Muscle of leg (tissue), 3 donors: ENCODE measurements at regions not wholly inside any gene's neighbourhood (a gene's known extent, or its start where the extent isn't known, plus 50 kb on each side); places are given as distances from the start of the nearest gene placed in this dataset.
A peak's percentile ranks its signal among the peaks of the same experiment; 100 is the strongest.
"Not testable (repeated sequence)": the region's sequence is repeated elsewhere in the genome, so short reads cannot be mapped to it uniquely, and the experiment has no call there.

Experiments used
- DNase-seq: peaks from one replicate; pipeline ENCODE4 v3.0.0; 2013
- H3K27ac ChIP-seq: one replicate; pipeline ENCODE4 v1.5.1; 2013; ENCODE audit warnings: mild to moderate bottlenecking, low read length, control low read depth
- H3K27me3 ChIP-seq: one replicate; pipeline ENCODE4 v1.6.1; 2013; ENCODE audit warnings: low read length; ENCODE audit not compliant: control insufficient read depth, insufficient read depth
- H3K36me3 ChIP-seq: one replicate; pipeline ENCODE4 v1.6.1; 2013; ENCODE audit warnings: low read length; ENCODE audit not compliant: control insufficient read depth, insufficient read depth
- H3K4me1 ChIP-seq: one replicate; pipeline ENCODE4 v1.6.1; 2013; ENCODE audit warnings: low read length; ENCODE audit not compliant: control insufficient read depth, insufficient read depth
- H3K4me3 ChIP-seq: one replicate; pipeline ENCODE4 v1.5.1; 2013; ENCODE audit warnings: low read length, control low read depth
- H3K9me3 ChIP-seq: replicated peaks from 2 replicates; pipeline ENCODE4 v1.6.1; 2013; ENCODE audit warnings: low read depth, low read length; ENCODE audit not compliant: control insufficient read depth
- WGBS: methylation state at CpG from one replicate; pipeline ENCODE4 v1.1.5; 2013; ENCODE audit warnings: missing lambda C conversion rate; ENCODE audit not compliant: insufficient coverage; 5-methylcytosine and 5-hydroxymethylcytosine counted together

DNA sequence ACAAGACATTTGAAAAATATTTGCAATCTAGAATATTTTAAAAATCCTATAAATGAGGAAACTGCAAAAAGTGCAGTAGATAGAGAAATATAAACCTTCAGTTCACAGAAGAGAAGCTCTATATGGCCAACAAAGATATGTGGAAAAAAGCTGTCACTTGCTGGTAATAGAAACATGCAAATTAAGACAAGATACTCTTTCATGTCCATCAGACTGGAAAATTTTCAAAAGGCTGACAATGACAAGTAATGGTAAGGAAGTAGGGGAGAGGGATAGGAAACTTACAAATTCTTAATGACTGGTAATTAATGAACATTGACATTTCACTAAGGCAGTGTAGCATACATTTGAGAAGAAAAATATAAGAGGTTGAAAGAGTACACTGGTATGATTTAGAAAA, 147.9 kb downstream of the MRPL39 start:
- Histone ChIP-seq H3K36me3 (no peaks in the 10 kb centered on the region), H3K4me3 (no peak overlapping the region), H3K27ac (no peak overlapping the region), H3K9me3 (no peaks in the 10 kb centered on the region), H3K27me3 (no peaks in the 10 kb centered on the region), H3K4me1 (no peaks in the 10 kb centered on the region)
- DNase-seq = no peak

DNA sequence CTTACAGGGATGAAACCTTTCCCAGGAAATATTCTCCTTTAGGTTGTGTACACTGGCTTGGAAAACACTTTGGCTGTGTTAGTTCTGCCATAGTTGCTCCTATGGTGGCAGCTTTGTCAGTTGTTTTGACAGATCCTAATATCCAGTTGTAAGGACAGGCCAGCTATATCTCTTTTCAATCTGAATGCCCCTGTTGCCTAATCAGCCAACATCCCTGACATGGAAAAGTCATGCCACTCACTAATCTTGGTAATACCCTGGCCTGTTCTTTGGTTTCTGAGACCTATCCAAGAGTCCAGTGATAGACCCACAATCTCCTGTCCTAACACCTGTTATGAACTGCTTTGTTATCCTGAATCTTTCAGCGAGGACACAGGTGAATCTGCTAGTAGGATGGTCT, 148.8 kb downstream of the MRPL39 start:
- no peaks in the 10 kb centered on the region for H3K36me3 ChIP-seq
- H3K4me1 ChIP-seq = no peaks in the 10 kb centered on the region
- no peaks in the 10 kb centered on the region for H3K27me3 ChIP-seq
- no peaks in the 10 kb centered on the region for H3K9me3 ChIP-seq
- no CpG with 5 or more reads among the region's 1 CpG for WGBS
- DNase-seq = no peak
- H3K4me3 ChIP-seq = no peak overlapping the region
- no peak overlapping the region for H3K27ac ChIP-seq

DNA sequence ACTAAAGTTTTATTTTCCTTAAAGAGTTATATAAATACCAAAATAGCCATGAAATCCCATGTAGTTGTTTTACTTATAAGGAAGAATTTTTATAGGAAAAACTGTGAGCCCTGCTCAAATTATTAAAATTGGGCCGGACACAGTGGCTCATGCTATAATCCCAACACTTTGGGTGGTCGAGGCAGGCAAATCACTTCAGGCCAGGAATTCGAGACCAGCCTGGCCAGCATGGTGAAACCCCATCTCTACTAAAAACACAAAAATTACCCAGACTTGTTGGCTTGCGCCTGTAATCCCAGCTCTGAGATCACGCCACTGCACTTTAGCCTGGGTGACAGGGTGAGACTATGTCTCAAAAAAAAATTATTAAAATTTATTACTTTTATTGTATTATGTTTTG, 149.3 kb downstream of the MRPL39 start:
- WGBS = 56% methylated on average over 3 of the region's 5 CpGs
- Histone ChIP-seq H3K27ac (no peak overlapping the region), H3K9me3 (no peaks in the 10 kb centered on the region), H3K36me3 (no peaks in the 10 kb centered on the region), H3K27me3 (no peaks in the 10 kb centered on the region), H3K4me3 (no peak overlapping the region), H3K4me1 (no peaks in the 10 kb centered on the region)
- DNase-seq = no peak

DNA sequence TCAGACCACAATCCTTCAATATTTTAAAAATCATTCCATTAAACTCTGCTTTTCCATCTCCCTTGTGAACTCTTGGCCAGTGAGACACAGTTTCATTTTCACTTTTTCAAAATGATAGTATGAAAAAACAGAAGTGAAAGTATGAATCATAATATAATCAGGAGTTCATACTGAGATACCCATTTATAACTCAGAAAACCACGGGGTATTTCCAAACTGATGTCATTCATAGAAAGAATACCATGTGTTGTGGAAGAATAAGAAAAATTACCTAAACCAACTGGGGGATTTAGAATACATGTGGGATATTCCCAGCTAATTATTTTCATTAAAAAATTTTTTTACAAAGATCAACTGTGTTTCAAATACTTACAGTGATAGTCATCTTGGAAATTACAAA, 149.9 kb downstream of the MRPL39 start:
- WGBS = no CpG with 5 or more reads among the region's 1 CpG
- Histone ChIP-seq H3K36me3 (no peaks in the 10 kb centered on the region), H3K4me1 (no peaks in the 10 kb centered on the region), H3K4me3 (no peak overlapping the region), H3K27me3 (no peaks in the 10 kb centered on the region), H3K27ac (no peak overlapping the region), H3K9me3 (no peaks in the 10 kb centered on the region)
- peak; percentile 57 for DNase-seq

DNA sequence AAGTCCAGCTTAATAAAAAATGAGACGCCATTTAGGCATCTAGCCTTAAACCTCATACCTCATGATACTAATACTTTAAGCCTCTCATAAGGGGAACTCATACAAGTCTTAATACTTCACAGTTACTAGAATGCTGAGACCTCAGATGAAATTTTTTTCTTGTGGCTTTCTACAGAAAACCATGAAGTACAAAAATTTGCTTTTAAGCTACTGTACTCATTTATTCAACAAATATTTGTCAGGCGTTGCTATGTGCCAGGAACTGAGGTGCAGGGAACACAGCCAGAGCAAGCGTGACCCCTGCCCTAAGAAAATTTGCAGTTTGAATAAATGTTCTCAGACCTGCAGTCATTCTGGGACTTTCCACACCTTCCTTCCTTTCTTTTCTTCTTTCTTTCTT, 150.6 kb downstream of the MRPL39 start:
- Histone ChIP-seq H3K4me1 (no peaks in the 10 kb centered on the region), H3K27me3 (no peaks in the 10 kb centered on the region), H3K36me3 (no peaks in the 10 kb centered on the region), H3K9me3 (no peaks in the 10 kb centered on the region), H3K27ac (no peak overlapping the region), H3K4me3 (no peak overlapping the region)
- WGBS = 70% methylated on average over 2 of the region's 3 CpGs
- DNase-seq = no peak

DNA sequence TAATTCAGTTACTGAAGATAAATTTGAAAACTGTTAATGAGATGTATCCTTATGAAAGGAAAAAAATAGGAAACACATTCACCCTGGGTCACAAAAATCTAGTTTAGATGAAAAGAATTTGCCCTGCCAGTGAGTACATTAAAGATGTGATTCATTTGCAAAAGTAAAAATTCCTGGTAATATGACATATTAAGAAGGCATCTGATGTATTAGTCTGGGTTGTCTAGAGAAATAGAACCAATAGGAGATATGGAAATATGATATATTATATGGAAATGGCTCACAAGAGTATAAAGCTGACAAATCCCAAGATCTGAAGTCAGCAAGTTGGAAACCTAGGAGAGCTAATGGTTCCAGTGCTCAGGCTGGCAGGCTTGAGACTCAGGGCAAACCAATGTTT, 153.8 kb downstream of the MRPL39 start:
- no peak overlapping the region for H3K27ac ChIP-seq
- no peaks in the 10 kb centered on the region for H3K36me3 ChIP-seq
- no peaks in the 10 kb centered on the region for H3K4me1 ChIP-seq
- no peaks in the 10 kb centered on the region for H3K9me3 ChIP-seq
- H3K4me3 ChIP-seq = no peak overlapping the region
- no peak for DNase-seq
- H3K27me3 ChIP-seq = no peaks in the 10 kb centered on the region

DNA sequence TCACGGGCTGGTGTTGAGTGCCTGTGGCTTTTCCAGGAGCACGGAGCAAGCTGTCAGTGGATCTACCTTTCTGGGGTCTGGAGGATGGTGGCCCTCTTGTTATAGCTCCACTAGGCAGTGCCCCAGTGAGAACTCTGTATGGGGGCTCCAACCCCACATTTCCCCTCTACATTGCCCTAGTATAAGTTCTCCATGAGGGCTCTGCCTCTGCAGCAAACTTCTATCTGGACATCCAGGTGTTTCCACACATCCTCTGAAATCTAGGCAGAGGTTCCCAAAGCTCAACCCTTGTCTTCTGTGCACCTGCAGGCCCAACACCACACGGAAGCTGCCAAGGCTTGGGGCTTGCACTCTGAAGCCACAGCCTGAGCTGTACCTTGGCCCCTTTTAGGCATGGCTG, 157.3 kb downstream of the MRPL39 start:
- Histone ChIP-seq H3K27me3 (no peaks in the 10 kb centered on the region), H3K4me3 (no peak overlapping the region), H3K9me3 (no peaks in the 10 kb centered on the region), H3K27ac (no peak overlapping the region), H3K4me1 (no peaks in the 10 kb centered on the region), H3K36me3 (no peaks in the 10 kb centered on the region)
- DNase-seq = no peak
- 87% methylated on average over 3 of the region's 3 CpGs for WGBS

DNA sequence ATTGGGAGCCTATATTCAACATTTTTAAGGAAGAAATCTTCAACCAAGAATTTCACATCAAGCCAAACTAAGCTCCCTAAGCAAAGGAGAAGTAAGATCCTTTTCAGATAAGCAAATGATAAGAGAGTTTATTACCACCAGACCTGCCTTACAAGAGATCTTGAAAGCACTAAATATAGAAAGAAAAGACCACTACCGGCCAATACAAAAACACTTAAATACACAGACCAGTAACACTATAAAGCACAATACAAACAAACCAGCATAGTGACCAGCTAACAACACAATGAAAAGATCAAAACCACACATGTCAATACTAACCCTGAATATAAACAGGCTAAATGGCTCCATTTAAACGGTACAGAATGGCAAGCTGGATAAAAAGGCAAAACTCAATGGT, 165.4 kb downstream of the MRPL39 start:
- H3K9me3 ChIP-seq = peaks cover 3% of the 10 kb centered on the region
- H3K27ac ChIP-seq = no peak overlapping the region
- no CpG with 5 or more reads among the region's 2 CpGs for WGBS
- H3K27me3 ChIP-seq = no peaks in the 10 kb centered on the region
- H3K4me1 ChIP-seq = no peaks in the 10 kb centered on the region
- no peaks in the 10 kb centered on the region for H3K36me3 ChIP-seq
- DNase-seq = no peak
- no peak overlapping the region for H3K4me3 ChIP-seq

DNA sequence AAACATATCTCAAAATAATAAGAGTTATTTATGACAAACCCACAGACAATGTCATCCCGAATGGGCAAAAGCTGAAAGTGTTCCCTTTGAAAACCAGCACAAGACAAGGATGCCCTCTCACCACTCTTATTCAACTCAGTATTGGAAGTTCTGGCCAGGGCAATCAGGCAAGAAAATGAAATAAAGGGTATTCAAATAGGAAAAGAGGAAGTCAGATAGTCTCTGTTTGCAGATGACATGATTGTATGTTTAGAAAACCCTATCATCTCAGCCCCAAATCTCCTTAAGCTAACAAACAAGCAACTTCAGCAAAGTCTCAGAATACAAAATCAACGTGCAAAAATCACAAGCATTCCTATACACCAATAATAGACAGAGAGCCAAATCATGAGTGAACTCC, 169.8 kb downstream of the MRPL39 start:
- no CpG with 5 or more reads among the region's 2 CpGs for WGBS
- not testable (repeated sequence) for H3K4me1 ChIP-seq, H3K27me3 ChIP-seq, H3K4me3 ChIP-seq, H3K27ac ChIP-seq, DNase-seq, H3K36me3 ChIP-seq, H3K9me3 ChIP-seq

DNA sequence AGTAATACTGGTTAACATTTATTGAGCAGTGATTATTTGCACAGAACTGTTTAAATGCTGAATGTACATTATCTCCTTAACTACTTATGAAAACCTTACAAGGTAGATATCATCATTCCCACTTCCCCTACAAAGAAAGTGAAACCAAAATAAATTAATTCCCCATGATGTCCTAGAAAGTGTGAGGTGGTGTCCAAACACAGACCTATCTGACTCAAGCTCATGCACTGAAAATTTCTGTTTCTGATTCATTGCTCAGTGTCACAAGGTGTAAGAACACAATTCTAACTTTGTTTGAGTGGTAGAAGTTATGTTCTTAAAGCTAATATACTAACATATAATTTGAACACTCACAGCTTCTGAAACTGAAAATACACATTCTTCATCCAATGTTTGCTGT, 178.7 kb downstream of the MRPL39 start:
- DNase-seq = no peak
- no peaks in the 10 kb centered on the region for H3K9me3 ChIP-seq
- no peak overlapping the region for H3K27ac ChIP-seq
- H3K4me1 ChIP-seq = no peaks in the 10 kb centered on the region
- H3K36me3 ChIP-seq = no peaks in the 10 kb centered on the region
- H3K27me3 ChIP-seq = no peaks in the 10 kb centered on the region
- H3K4me3 ChIP-seq = no peak overlapping the region

DNA sequence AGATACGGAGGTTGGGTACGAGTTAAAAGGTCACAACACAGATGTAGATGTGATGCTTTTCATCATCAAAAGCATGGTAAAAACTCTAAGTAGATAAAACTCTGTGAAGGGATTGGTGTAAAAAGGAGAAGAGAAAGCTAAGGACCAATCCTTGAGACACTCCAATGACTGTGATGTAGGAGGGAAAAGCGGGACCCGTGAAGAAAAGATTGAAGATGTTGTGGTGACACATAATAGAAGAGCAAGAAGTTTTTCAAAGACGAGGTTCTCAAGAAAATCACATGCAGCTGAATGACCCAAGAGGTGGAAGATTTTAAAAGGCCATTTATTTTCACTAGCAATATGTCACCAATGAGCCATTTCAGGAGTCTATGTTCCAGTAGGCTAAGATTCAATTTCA, 179.5 kb downstream of the MRPL39 start:
- no peaks in the 10 kb centered on the region for H3K9me3 ChIP-seq
- H3K27me3 ChIP-seq = no peaks in the 10 kb centered on the region
- DNase-seq = no peak
- no peaks in the 10 kb centered on the region for H3K36me3 ChIP-seq
- H3K4me1 ChIP-seq = no peaks in the 10 kb centered on the region
- WGBS = 84% methylated on average over 4 of the region's 5 CpGs
- no peak overlapping the region for H3K4me3 ChIP-seq
- no peak overlapping the region for H3K27ac ChIP-seq
